Body of pancreas (tissue), 4 donors: ENCODE measurements at regions not wholly inside any gene's neighbourhood (a gene's known extent, or its start where the extent isn't known, plus 50 kb on each side); places are given as distances from the start of the nearest gene placed in this dataset.

Source experiments
- ATAC-seq: fragments of 150-250 bp; one replicate; pipeline ENCODE4 v1.9.1; 2016
- DNase-seq, 4 donors: peaks; one replicate each; pipeline ENCODE4 v3.0.0-alpha.2; 2019
- H3K27ac ChIP-seq, 4 donors: fragments of 200-600 bp; sonication (generic); 1 replicate in 3 of 4; 2 replicates in 1 of 4; pipeline versions ENCODE4 v1.5.1 to v1.6.1; 2016 to 2019; ENCODE audit warnings: mild to moderate bottlenecking in 1 of 4, mixed read lengths in 1 of 4, moderate library complexity in 1 of 4
- H3K27me3 ChIP-seq, 2 donors: fragments of 200-600 bp; sonication (generic); one replicate each; pipeline ENCODE4 v1.6.0; 2016; ENCODE audit warnings: mild to moderate bottlenecking in 1 of 2
- H3K36me3 ChIP-seq, 2 donors: fragments of 200-600 bp; sonication (generic); replicated peaks in 1 of 2; 2 replicates each; pipeline ENCODE4 v1.5.1; 2016; ENCODE audit warnings: low read depth in 2 of 2; ENCODE audit not compliant: insufficient read depth in 1 of 2
- H3K4me1 ChIP-seq: fragments of 200-600 bp; sonication (generic); one replicate; pipeline ENCODE4 v1.6.0; 2016
- H3K4me3 ChIP-seq, 2 donors: fragments of 200-600 bp; sonication (generic); 1 replicate in 1 of 2; 2 replicates in 1 of 2; pipeline ENCODE4 v1.5.1; 2016 to 2019
- H3K9me3 ChIP-seq, 3 donors: fragments of 200-600 bp; sonication (generic); 1 replicate in 2 of 3; 2 replicates in 1 of 3; pipeline ENCODE4 v1.5.1; 2016
- POLR2A ChIP-seq, 3 donors: fragments of 450-650 bp; IDR thresholded peaks; one replicate each; pipeline ENCODE4 v1.6.1; 2016; ENCODE audit warnings: antibody characterized with exemption in 3 of 3, mild to moderate bottlenecking in 2 of 3
- WGBS, 2 donors: methylation state at CpG; one replicate each; pipeline ENCODE4 v1.1.5; 2017; 5-methylcytosine and 5-hydroxymethylcytosine counted together
- intact Hi-C: fragments of 100-400 bp; cut with DNase I; formaldehyde crosslinking; loops from one replicate; pipeline ENCODE4 v1.15.1; 2023
- TF ChIP-seq, protein P1 (sequence below), 7 experiments: fragments of 450-650 bp in 4 of 7; fragments of 200-600 bp in 3 of 7; sonication (generic) in 3 of 7; IDR thresholded peaks; one replicate each; pipeline ENCODE4 v1.5.1; 2016 to 2019; ENCODE audit warnings: antibody characterized with exemption in 7 of 7

GRCh38 chr18:78685250-78685979 lies 294.2 kb upstream of the SALL3 start:
- Histone ChIP-seq H3K4me1 (no peaks in the 10 kb centered on the region), H3K4me3 (no peak overlapping the region), H3K27me3 (no peaks in the 10 kb centered on the region), H3K27ac (no peak overlapping the region), H3K36me3 (no peaks in the 10 kb centered on the region), H3K9me3 (no peaks in the 10 kb centered on the region)
- DNase-seq (no peak), ATAC-seq (no peak)
- WGBS, 2 donors: 66 to 72% methylated on average over 12 to 23 of the region's 23 CpGs
- intact Hi-C loops: no loop called here
- no peak for TF ChIP-seq POLR2A (IDR thresholded peaks at IDR 0.05)
- TF ChIP-seq, protein P1, sequence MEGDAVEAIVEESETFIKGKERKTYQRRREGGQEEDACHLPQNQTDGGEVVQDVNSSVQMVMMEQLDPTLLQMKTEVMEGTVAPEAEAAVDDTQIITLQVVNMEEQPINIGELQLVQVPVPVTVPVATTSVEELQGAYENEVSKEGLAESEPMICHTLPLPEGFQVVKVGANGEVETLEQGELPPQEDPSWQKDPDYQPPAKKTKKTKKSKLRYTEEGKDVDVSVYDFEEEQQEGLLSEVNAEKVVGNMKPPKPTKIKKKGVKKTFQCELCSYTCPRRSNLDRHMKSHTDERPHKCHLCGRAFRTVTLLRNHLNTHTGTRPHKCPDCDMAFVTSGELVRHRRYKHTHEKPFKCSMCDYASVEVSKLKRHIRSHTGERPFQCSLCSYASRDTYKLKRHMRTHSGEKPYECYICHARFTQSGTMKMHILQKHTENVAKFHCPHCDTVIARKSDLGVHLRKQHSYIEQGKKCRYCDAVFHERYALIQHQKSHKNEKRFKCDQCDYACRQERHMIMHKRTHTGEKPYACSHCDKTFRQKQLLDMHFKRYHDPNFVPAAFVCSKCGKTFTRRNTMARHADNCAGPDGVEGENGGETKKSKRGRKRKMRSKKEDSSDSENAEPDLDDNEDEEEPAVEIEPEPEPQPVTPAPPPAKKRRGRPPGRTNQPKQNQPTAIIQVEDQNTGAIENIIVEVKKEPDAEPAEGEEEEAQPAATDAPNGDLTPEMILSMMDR (IDR thresholded peaks at IDR 0.05): no peak

DNA sequence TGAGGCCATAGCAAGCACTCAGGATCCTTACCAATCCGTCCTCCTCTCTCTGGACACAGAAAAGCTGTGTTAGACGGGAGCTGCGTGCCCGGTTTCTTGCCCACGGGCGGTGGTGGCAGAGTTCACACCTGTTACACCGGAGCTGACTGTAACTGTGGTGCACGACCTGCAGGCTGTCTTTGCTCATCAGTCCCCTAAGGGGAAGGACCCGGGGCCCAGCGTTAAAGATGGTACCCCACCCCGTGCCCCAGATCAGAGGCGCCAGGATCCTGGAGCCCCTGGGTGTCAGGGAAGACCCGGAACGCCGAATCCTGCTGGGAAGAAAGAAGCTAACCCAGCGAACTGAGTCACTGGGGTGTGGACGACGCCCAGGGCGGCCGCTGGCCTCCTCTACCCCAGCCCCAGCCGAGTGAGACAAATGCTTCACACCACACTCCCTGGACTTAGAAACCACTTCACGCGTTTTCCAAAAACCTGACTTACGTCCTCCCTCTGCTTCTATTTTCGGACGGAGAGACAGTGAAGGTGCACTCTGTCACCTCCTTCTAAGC lies 293.6 kb upstream of the SALL3 start:
- H3K27me3 ChIP-seq: no peaks in the 10 kb centered on the region
- no peak for TF ChIP-seq POLR2A (IDR thresholded peaks at IDR 0.05)
- TF ChIP-seq, protein P1 (IDR thresholded peaks at IDR 0.05): no peak
- ATAC-seq (no peak), DNase-seq (no peak)
- no peak overlapping the region for H3K4me3 ChIP-seq
- WGBS, 2 donors: 67 to 68% methylated on average over 25 to 26 of the region's 26 CpGs
- intact Hi-C loops: no loop called here
- H3K4me1 ChIP-seq: no peaks in the 10 kb centered on the region
- no peak overlapping the region for H3K27ac ChIP-seq
- no peaks in the 10 kb centered on the region for H3K9me3 ChIP-seq
- no peaks in the 10 kb centered on the region for H3K36me3 ChIP-seq

DNA sequence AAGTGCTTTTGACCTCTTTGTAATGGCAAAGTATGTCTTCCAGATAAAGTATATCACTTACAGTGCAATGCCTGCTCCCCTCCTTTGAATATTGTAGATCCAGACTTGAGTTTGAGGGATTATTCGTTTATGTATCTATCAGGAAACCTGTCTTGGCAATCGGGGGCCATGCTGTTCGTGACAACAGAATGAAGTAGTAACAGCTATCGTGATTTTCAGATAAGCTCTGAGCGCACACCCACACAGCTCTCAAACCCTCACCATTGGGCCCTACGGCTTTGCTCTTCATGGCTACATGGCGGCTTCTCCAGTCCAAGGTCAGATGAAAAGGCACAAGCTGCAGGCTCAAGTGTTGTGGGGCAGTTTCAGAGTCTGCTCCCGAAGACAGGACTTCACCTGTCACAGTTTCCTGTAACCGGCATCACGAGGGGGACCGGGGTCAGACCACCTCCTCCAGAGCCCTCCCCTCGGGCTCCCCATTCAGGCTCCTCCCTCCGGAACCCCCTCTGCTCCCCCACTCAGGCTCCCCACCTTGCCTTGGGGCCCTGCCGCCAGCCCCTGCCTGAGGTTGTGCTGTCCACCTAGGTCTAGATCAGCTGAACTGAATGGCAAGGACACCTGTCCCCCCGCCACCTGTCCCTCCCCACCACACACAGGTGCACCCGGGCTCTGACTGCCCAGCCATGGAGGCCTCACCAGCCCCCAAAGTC lies 292.5 kb upstream of the SALL3 start:
- H3K36me3 ChIP-seq: no peaks in the 10 kb centered on the region
- ATAC-seq: no peak
- no peaks in the 10 kb centered on the region for H3K4me1 ChIP-seq
- 66 to 71% methylated on average over 12 to 15 of the region's 16 CpGs for WGBS, 2 donors
- no peaks in the 10 kb centered on the region for H3K27me3 ChIP-seq
- intact Hi-C loops: no loop called here
- DNase-seq: no peak
- H3K27ac ChIP-seq: no peak overlapping the region
- no peaks in the 10 kb centered on the region for H3K9me3 ChIP-seq
- H3K4me3 ChIP-seq: no peak overlapping the region
- TF ChIP-seq, protein P1 (IDR thresholded peaks at IDR 0.05): no peak
- TF ChIP-seq POLR2A (IDR thresholded peaks at IDR 0.05): no peak

DNA sequence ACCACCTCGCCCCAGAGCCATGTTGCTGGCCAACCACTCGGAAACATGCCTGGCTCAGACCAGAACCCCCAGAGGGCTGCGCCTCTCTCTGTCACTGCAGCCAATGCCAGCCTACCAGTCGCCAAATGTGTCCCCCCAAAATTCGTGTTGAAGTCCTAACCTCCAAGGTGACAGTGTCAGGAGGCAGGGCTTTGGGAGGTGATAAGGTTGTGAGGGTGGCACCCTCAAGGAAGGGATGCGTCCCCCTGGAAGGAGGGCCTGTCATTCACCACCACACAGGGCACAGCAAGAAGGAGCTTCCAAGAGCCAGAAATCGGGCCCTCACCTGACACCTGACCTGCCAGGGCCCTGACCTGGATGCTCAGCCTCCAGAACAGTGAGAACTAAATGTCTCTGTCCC lies 291.9 kb upstream of the SALL3 start:
- no peaks in the 10 kb centered on the region for H3K9me3 ChIP-seq
- no peaks in the 10 kb centered on the region for H3K4me1 ChIP-seq
- TF ChIP-seq, protein P1 (IDR thresholded peaks at IDR 0.05): no peak
- no peak for TF ChIP-seq POLR2A (IDR thresholded peaks at IDR 0.05)
- no peak overlapping the region for H3K27ac ChIP-seq
- intact Hi-C loops: no loop called here
- ATAC-seq: no peak
- no peak for DNase-seq
- H3K4me3 ChIP-seq: no peak overlapping the region
- H3K27me3 ChIP-seq: no peaks in the 10 kb centered on the region
- H3K36me3 ChIP-seq: no peaks in the 10 kb centered on the region
- 58 to 70% methylated on average over 5 to 7 of the region's 7 CpGs for WGBS, 2 donors
